GM12892 (cell line): ENCODE measurements at regions not wholly inside any gene's neighbourhood (a gene's known extent, or its start where the extent isn't known, plus 50 kb on each side); places are given as distances from the start of the nearest gene placed in this dataset.

Experiments used
- POLR2A ChIP-seq: IDR thresholded peaks from 2 replicates; pipeline ENCODE4 v1.6.1; 2011; ENCODE audit warnings: low read depth, low read length, control low read depth
- POLR2AphosphoS5 ChIP-seq: IDR thresholded peaks from 2 replicates; pipeline ENCODE4 v1.6.1; 2011; ENCODE audit warnings: low read depth, low read length, control low read depth
- TAF1 ChIP-seq: IDR thresholded peaks from 2 replicates; pipeline ENCODE4 v1.6.1; 2011; ENCODE audit warnings: low read depth, mild to moderate bottlenecking, control low read depth, low read length, borderline replicate concordance

- TF ChIP-seq POLR2A = no peak
- TF ChIP-seq POLR2AphosphoS5 = no peak
- no peak for TF ChIP-seq TAF1
These were observed 576.1 kb downstream of the CDH11 start for GRCh38 chr16:64545768-64546167.
